SK-N-MC (cell line): ENCODE measurements at regions not wholly inside any gene's neighbourhood (a gene's known extent, or its start where the extent isn't known, plus 50 kb on each side); places are given as distances from the start of the nearest gene placed in this dataset.
A peak's percentile ranks its signal among the peaks of the same experiment; 100 is the strongest.

Experiments
- DNase-seq: peaks from one replicate; pipeline ENCODE4 v3.0.0-alpha.2; 2011; ENCODE audit warnings: low read depth, low spot score
- H3K27ac ChIP-seq: fragments of 200-600 bp; sonication (generic); 2 replicates; pipeline ENCODE4 v1.5.1; 2016; ENCODE audit warnings: mixed run types
- H3K36me3 ChIP-seq: fragments of 200-600 bp; sonication (generic); 2 replicates; pipeline ENCODE4 v1.6.1; 2017; ENCODE audit warnings: antibody characterized with exemption, low read length, mixed read lengths; ENCODE audit not compliant: insufficient read depth
- H3K4me3 ChIP-seq: fragments of 200-600 bp; sonication (generic); 2 replicates; pipeline ENCODE4 v1.5.1; 2016
- H3K9ac ChIP-seq: fragments of 200-600 bp; sonication (generic); 2 replicates; pipeline ENCODE4 v1.8.0; 2017; ENCODE audit warnings: mixed run types, mixed read lengths; ENCODE audit not compliant: insufficient read length
- H3K9me3 ChIP-seq: fragments of 200-600 bp; sonication (generic); 2 replicates; pipeline ENCODE4 v1.6.1; 2017; ENCODE audit warnings: low read depth, mild to moderate bottlenecking, antibody characterized with exemption, low read length, moderate library complexity, mixed read lengths
- EZH2 ChIP-seq: fragments of 200-600 bp; sonication (generic); IDR thresholded peaks from one replicate; pipeline ENCODE4 v1.6.1; 2017; ENCODE audit warnings: antibody characterized with exemption
- FOXP2 ChIP-seq: optimal IDR thresholded peaks from 2 replicates; pipeline ENCODE3; 2011; ENCODE audit warnings: mild to moderate bottlenecking, moderate library complexity; ENCODE audit not compliant: insufficient read depth; ENCODE audit errors: extremely low read length, control extremely low read depth
- POLR2AphosphoS5 ChIP-seq: IDR thresholded peaks from 2 replicates; pipeline ENCODE4 v1.6.1; 2012; ENCODE audit warnings: mild to moderate bottlenecking, low read depth, low read length, borderline replicate concordance

DNA sequence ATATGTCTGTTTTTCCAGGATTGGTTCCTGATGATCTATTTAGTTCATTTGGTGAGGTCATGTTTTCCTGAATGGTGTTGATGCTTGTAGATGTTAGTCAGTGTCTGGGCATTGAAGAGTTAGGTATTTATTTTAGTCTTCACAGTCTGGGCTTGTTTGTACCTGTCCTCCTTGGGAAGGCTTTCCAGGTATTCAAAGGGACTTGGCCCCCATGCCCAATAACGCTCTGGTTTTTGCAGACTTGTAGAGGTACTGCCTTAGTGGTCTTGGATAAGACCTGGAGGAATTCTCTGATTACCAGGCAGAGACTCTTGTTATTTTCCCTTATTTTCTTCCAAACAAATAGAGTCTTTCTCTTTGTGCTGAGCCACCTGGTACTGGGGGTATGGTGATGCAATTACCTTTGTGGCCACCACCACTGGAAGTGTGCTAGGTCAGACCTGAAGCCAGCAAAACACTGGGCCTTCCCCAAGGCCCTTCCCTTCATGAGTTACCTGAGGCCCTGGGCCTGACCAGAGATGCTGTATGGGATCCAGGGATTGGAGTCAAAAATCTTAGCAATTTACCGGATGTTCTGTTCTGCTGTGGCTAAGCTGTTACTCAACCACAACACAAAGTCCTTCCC is 63.3 kb upstream of the RXFP1 start:
- Histone ChIP-seq H3K9me3 (no peaks in the 10 kb centered on the region), H3K36me3 (no peaks in the 10 kb centered on the region), H3K9ac (no peak overlapping the region), H3K27ac (no peak overlapping the region), H3K4me3 (no peak overlapping the region)
- no peak for DNase-seq
- TF ChIP-seq FOXP2 (no peak), POLR2AphosphoS5 (no peak), EZH2 (no peak)

DNA sequence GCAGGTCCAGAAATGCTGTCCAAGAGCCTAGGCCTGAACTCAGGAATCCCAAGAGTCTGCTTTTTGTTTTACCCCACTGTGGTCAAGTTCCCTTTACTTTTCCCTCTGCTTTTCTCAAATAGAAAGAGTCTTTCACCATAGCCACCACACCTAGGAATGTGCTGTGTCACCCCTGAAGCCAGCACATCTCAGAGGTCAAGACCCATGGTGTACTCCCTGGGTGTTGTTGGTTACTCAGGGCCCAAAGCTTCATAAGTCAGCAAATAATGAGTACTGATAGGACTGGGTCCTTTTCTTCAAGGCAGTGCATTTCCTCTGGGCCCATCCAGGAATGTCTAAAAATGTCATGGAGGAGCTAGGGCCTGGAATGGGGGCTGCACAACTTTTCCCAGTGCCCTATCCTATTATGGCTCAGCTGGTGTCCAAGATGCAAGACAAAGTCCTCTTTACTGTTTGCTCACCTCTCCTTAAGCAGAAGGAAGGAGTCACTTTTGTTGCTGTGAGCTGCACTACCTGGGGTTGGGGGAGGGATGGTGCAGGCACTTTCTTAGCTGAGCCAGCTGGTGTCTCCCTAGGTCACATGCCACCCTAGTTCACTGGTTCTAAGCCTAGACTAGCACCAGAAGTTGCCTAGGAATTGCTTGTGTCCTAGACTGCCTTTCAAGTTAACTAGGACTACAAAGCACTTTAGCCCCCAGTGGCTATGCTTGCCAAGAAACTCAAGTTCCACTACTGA is 62.4 kb upstream of the RXFP1 start:
- no peak overlapping the region for H3K27ac ChIP-seq
- TF ChIP-seq EZH2 (no peak), POLR2AphosphoS5 (no peak)
- no peaks in the 10 kb centered on the region for H3K36me3 ChIP-seq
- H3K9me3 ChIP-seq, result no peaks in the 10 kb centered on the region
- H3K4me3 ChIP-seq, result no peak overlapping the region
- H3K9ac ChIP-seq, result no peak overlapping the region
- no peak for DNase-seq

DNA sequence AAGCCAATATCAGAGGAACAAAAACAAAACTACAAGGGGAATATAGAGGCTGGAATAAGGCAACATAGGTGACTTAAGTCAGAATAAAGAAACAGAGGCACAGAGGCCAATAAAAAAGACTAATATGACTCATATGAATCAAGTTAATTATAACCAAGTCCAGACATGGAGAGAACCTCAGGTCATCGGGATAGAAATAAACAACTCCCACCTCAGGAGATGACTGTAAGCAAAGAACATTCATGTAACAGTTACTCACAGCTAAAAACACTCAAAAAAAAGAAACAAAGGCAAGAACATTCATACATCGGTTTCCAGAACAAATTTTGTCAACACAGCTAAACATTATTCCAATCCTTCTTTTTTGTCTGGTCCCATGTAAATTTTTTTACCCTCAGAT is 60.3 kb upstream of the RXFP1 start:
- Histone ChIP-seq H3K36me3 (no peaks in the 10 kb centered on the region), H3K27ac (no peak overlapping the region), H3K9me3 (no peaks in the 10 kb centered on the region), H3K9ac (no peak overlapping the region), H3K4me3 (no peak overlapping the region)
- DNase-seq, result no peak
- TF ChIP-seq EZH2 (no peak), POLR2AphosphoS5 (no peak), FOXP2 (no peak)

DNA sequence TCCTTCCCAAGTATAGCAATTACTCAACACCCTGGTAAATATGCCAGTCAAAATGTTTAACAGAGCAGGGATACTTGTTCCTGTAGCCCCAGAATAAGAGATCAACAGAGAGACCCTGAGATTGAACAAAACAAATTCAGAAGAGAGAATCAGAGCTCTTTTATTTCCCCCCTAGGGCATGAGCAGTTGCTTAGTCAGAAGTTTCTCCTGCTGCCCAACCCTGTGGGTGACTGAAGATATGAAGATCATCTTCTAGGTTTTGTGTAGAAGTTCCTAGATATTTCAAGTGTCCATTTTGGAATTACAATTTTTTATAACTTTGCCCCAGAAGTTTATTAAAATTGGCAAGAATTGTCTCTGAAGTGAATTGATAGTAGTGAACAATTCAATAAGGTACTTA is 59.1 kb upstream of the RXFP1 start:
- H3K4me3 ChIP-seq, result no peak overlapping the region
- DNase-seq, result peak; percentile 16

More for the DNA sequence above, 59.1 kb upstream of the RXFP1 start:
- no peaks in the 10 kb centered on the region for H3K36me3 ChIP-seq
- no peak overlapping the region for H3K9ac ChIP-seq
- H3K9me3 ChIP-seq, result no peaks in the 10 kb centered on the region
- H3K27ac ChIP-seq, result no peak overlapping the region
- TF ChIP-seq FOXP2 (no peak), POLR2AphosphoS5 (no peak), EZH2 (no peak)
